LNCaP clone FGC (cell line): ENCODE measurements at regions not wholly inside any gene's neighbourhood (a gene's known extent, or its start where the extent isn't known, plus 50 kb on each side); places are given as distances from the start of the nearest gene placed in this dataset.
A peak's percentile ranks its signal among the peaks of the same experiment; 100 is the strongest.
"Not testable (repeated sequence)": the region's sequence is repeated elsewhere in the genome, so short reads cannot be mapped to it uniquely, and the experiment has no call there.

Source experiments
- DNase-seq: peaks from one replicate; pipeline ENCODE4 v3.0.0-alpha.2; 2011; ENCODE audit warnings: low read depth
- H3K4me3 ChIP-seq: 2 replicates; pipeline ENCODE4 v1.5.1; 2011; ENCODE audit warnings: mild to moderate bottlenecking, low read depth, low read length, control low read depth
- CTCF ChIP-seq: IDR thresholded peaks from 2 replicates; pipeline ENCODE4 v1.5.1; 2012; ENCODE audit warnings: mild to moderate bottlenecking; ENCODE audit not compliant: control insufficient read depth, insufficient read depth; ENCODE audit errors: extremely low read depth

GRCh38 chr15:96629511-96629910, 299.0 kb downstream of the NR2F2 start:
- H3K4me3 ChIP-seq = no peak overlapping the region
- TF ChIP-seq CTCF = no peak
- peak; percentile 18 for DNase-seq

GRCh38 chr15:96638793-96639192, 308.3 kb downstream of the NR2F2 start:
- no peak for TF ChIP-seq CTCF

GRCh38 chr15:96645796-96646195, 315.3 kb downstream of the NR2F2 start:
- no peak overlapping the region for H3K4me3 ChIP-seq
- DNase-seq = no peak
- no peak for TF ChIP-seq CTCF

More at GRCh38 chr15:96638793-96639192, 308.3 kb downstream of the NR2F2 start:
- no peak for DNase-seq
- H3K4me3 ChIP-seq = no peak overlapping the region

GRCh38 chr15:96648866-96649265, 318.4 kb downstream of the NR2F2 start:
- no peak for DNase-seq
- H3K4me3 ChIP-seq = no peak overlapping the region
- no peak for TF ChIP-seq CTCF

GRCh38 chr15:96657096-96657495, 326.6 kb downstream of the NR2F2 start:
- DNase-seq = no peak
- H3K4me3 ChIP-seq = no peak overlapping the region
- no peak for TF ChIP-seq CTCF

GRCh38 chr15:96666979-96667378, 336.5 kb downstream of the NR2F2 start:
- not testable (repeated sequence) for DNase-seq, H3K4me3 ChIP-seq

GRCh38 chr15:96670389-96670788, 339.9 kb downstream of the NR2F2 start:
- TF ChIP-seq CTCF = no peak
- H3K4me3 ChIP-seq = no peak overlapping the region
- DNase-seq = no peak

GRCh38 chr15:96672629-96673028, 342.1 kb downstream of the NR2F2 start:
- H3K4me3 ChIP-seq = no peak overlapping the region
- DNase-seq = no peak
- no peak for TF ChIP-seq CTCF
